ENCODE measurements at regions not wholly inside any gene's neighbourhood (a gene's known extent, or its start where the extent isn't known, plus 50 kb on each side); places are given as distances from the start of the nearest gene placed in this dataset.

DNA sequence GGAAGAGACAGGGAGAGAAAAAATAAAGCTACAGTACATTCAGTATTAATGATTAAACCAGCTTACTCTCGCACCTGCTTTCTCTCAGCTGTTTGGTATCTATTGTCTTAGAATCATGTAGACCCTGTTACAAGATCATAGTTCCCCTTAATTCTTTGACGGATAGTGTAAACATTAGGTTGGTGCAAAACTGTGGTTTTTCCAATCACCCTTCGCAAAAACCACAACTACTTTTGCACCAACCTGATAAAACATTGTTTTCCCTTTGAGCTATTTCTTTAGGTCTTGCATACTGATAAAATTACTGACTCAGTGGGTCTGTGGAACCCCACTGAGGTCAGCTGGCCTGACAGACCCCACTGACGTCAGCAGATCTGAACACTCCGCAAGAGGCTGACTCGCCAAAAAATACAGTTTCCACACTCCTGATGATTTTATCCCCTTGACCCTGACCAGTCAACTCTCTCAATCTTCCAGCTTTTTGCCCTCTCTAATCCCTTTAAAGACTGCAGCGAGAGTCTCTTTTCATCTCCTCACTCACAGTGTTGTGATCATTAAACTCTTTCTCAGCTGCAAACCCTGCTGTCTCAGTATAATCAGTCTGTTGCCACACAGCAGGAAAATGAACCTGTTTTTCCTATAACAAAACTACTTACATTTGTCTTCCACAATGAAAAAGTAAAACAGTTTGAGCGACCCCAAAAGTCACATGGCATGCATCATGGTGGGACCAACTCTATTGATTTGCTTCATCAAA, 123.9 kb downstream of the SLITRK6 start:
- 79 to 80% methylated on average over 8 of the region's 8 CpGs for WGBS, 2 donors
- Histone ChIP-seq H3K36me3 (no peaks in the 10 kb centered on the region), H3K27me3 (no peaks in the 10 kb centered on the region), H3K4me3 (replicated peaks in 1 of 3) (no peak overlapping the region), H3K4me1 (no peaks in the 10 kb centered on the region), H3K9me3 (no peaks in the 10 kb centered on the region), H3K27ac (no peak overlapping the region)
- no peak for TF ChIP-seq POLR2A (IDR thresholded peaks at IDR 0.05)
- TF ChIP-seq, protein P1, sequence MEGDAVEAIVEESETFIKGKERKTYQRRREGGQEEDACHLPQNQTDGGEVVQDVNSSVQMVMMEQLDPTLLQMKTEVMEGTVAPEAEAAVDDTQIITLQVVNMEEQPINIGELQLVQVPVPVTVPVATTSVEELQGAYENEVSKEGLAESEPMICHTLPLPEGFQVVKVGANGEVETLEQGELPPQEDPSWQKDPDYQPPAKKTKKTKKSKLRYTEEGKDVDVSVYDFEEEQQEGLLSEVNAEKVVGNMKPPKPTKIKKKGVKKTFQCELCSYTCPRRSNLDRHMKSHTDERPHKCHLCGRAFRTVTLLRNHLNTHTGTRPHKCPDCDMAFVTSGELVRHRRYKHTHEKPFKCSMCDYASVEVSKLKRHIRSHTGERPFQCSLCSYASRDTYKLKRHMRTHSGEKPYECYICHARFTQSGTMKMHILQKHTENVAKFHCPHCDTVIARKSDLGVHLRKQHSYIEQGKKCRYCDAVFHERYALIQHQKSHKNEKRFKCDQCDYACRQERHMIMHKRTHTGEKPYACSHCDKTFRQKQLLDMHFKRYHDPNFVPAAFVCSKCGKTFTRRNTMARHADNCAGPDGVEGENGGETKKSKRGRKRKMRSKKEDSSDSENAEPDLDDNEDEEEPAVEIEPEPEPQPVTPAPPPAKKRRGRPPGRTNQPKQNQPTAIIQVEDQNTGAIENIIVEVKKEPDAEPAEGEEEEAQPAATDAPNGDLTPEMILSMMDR (IDR thresholded peaks at IDR 0.05) = no peak
- no peak for DNase-seq
- intact Hi-C loops (cut with DNase I) = no loop called here

GRCh38 chr13:85671336-85671735, 127.9 kb downstream of the SLITRK6 start:
- H3K4me3 ChIP-seq (replicated peaks in 1 of 3) = no peak overlapping the region
- H3K36me3 ChIP-seq = no peaks in the 10 kb centered on the region
- no peak for TF ChIP-seq POLR2A (IDR thresholded peaks at IDR 0.05)
- TF ChIP-seq, protein P1 (IDR thresholded peaks at IDR 0.05) = no peak
- H3K27ac ChIP-seq = no peak overlapping the region
- no peaks in the 10 kb centered on the region for H3K4me1 ChIP-seq
- no peaks in the 10 kb centered on the region for H3K27me3 ChIP-seq
- WGBS, 2 donors = 89 to 90% methylated on average over 3 of the region's 3 CpGs
- no peaks in the 10 kb centered on the region for H3K9me3 ChIP-seq
- intact Hi-C loops (cut with DNase I) = no loop called here
- DNase-seq = no peak

DNA sequence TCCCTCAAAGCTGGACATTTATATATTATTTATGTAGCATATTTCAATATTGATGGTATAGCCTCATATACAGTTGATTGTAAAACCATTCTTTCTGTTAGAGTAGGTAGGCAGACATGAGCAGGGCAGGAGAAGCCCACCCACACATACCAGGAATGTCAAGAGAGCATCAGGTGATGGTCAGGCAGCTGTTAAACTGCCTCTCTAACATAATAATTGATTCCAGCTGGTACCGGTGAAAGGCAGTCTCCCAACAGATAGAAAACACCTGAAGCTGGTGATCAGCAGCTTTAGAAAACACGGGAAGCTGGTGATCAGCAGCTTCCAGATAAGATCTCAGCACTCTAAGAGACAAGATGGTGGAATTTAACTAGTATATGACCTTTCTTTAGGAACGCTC, 132.9 kb downstream of the SLITRK6 start:
- intact Hi-C loops (cut with DNase I) = no loop called here

GRCh38 chr13:85665286-85665685, 133.9 kb downstream of the SLITRK6 start:
- Histone ChIP-seq H3K4me1 (no peaks in the 10 kb centered on the region), H3K36me3 (no peaks in the 10 kb centered on the region), H3K4me3 (replicated peaks in 1 of 3) (no peak overlapping the region), H3K9me3 (no peaks in the 10 kb centered on the region), H3K27me3 (no peaks in the 10 kb centered on the region), H3K27ac (no peak overlapping the region)
- TF ChIP-seq POLR2A (IDR thresholded peaks at IDR 0.05) = no peak
- TF ChIP-seq, protein P1 (IDR thresholded peaks at IDR 0.05) = no peak
- intact Hi-C loops (cut with DNase I) = no loop called here
- no peak for DNase-seq
- 56 to 62% methylated on average over 4 of the region's 4 CpGs for WGBS, 2 donors

More for the DNA sequence above, 132.9 kb downstream of the SLITRK6 start:
- H3K27ac ChIP-seq = no peak overlapping the region
- H3K27me3 ChIP-seq = no peaks in the 10 kb centered on the region
- WGBS, 2 donors = 15 to 24% methylated on average over 3 of the region's 3 CpGs
- H3K4me3 ChIP-seq (replicated peaks in 1 of 3) = no peak overlapping the region
- no peak for TF ChIP-seq POLR2A (IDR thresholded peaks at IDR 0.05)
- TF ChIP-seq, protein P1 (IDR thresholded peaks at IDR 0.05) = no peak
- DNase-seq = no peak
- H3K36me3 ChIP-seq = no peaks in the 10 kb centered on the region
- no peaks in the 10 kb centered on the region for H3K9me3 ChIP-seq
- no peaks in the 10 kb centered on the region for H3K4me1 ChIP-seq

DNA sequence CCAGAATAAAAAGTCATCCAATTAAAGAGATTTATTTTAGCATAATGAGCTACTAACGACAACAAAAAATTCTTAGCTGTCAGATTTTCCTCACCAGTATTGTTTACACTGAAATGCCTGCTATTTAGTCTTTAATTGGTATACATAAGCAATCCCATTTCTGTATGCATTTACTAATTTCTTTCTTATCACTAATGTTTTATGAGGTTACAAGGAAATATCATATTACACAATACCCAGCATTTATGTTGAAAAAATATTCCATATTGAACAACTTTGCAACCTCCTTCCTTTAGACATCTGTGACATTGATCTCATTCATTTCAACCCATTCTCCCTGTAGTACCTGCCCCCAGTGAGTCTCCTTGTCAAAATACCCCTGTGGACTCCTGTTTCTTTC, 135.4 kb downstream of the SLITRK6 start:
- TF ChIP-seq POLR2A (IDR thresholded peaks at IDR 0.05) = no peak
- TF ChIP-seq, protein P1 (IDR thresholded peaks at IDR 0.05) = no peak
- no peaks in the 10 kb centered on the region for H3K36me3 ChIP-seq
- no peak for DNase-seq
- intact Hi-C loops (cut with DNase I) = no loop called here
- no peak overlapping the region for H3K27ac ChIP-seq
- H3K27me3 ChIP-seq = no peaks in the 10 kb centered on the region
- WGBS, 2 donors = 92 to 98% methylated on average over 1 of the region's 1 CpG
- no peak overlapping the region for H3K4me3 ChIP-seq (replicated peaks in 1 of 3)
- H3K9me3 ChIP-seq = no peaks in the 10 kb centered on the region
- no peaks in the 10 kb centered on the region for H3K4me1 ChIP-seq
